HCT116 (cell line): ENCODE measurements at regions not wholly inside any gene's neighbourhood (a gene's known extent, or its start where the extent isn't known, plus 50 kb on each side); places are given as distances from the start of the nearest gene placed in this dataset.

Source experiments
- ATAC-seq: fragments of 200-7000 bp; cut with Tn5 transposase; 2 replicates; pipeline ENCODE4 v1.9.1; 2020; ENCODE audit warnings: mild to moderate bottlenecking, moderate library complexity
- BruUV-seq: library from RNA; stranded (reverse); fragments of 400-500 nt; replicated peaks from 2 replicates; lab custom pipeline; 2021; lab: Mats Ljungman, UMichigan
- CTCF ChIA-PET: fragments of 300-600 bp; sonication (Branson Sonifier 250); formaldehyde crosslinking; loops from one replicate; lab custom pipeline; 2021; ENCODE audit warnings: antibody characterized with exemption; lab: Charles Lee
- POLR2A ChIA-PET: fragments of 300-600, 350-600 bp; sonication (Branson Sonifier 250); formaldehyde crosslinking; loops from one replicate; lab custom pipeline; 2021; ENCODE audit warnings: antibody characterized with exemption; lab: Charles Lee
- RAD21 ChIA-PET, 2 experiments: fragments of 300-600 bp; sonication (Branson Sonifier 250); formaldehyde crosslinking; loops; one replicate each; lab custom pipeline; 2023; ENCODE audit warnings: low total read pairs in 2 of 2; ENCODE audit not compliant: uncharacterized antibody in 2 of 2, unreplicated experiment in 2 of 2, low non-redundant PET in 1 of 2; lab: Charles Lee
- DNase-seq: peaks from one replicate; pipeline ENCODE4 v3.0.0-alpha.2; 2010; ENCODE audit warnings: low read depth, low spot score
- H2AFZ ChIP-seq: fragments of 200-600 bp; shearing (Covaris generic), sonication (generic); 2 replicates; pipeline ENCODE4 v1.6.1; 2017; ENCODE audit warnings: low read depth, mixed run types, mixed read lengths, antibody characterized with exemption, low read length; ENCODE audit not compliant: poor library complexity, severe bottlenecking
- H3K27ac ChIP-seq: 2 replicates; pipeline ENCODE4 v1.5.1; 2012; ENCODE audit warnings: low read depth, low read length
- H3K27me3 ChIP-seq: fragments of 200-600 bp; sonication (generic); 2 replicates; pipeline ENCODE4 v1.6.1; 2016; ENCODE audit warnings: mixed run types, low read length, mixed read lengths; ENCODE audit not compliant: insufficient read depth
- H3K36me3 ChIP-seq, 2 experiments: fragments of 200-500 bp in 1 of 2; fragments of 200-600 bp in 1 of 2; sonication (Bioruptor generic) in 1 of 2; sonication (generic) in 1 of 2; 2 replicates each; pipeline versions ENCODE4 v1.5.1 to v1.6.1; 2014 to 2016; ENCODE audit warnings: low read length in 2 of 2, inconsistent platforms in 1 of 2, mixed read lengths in 1 of 2, mixed run types in 1 of 2; ENCODE audit not compliant: insufficient read depth in 2 of 2, control insufficient read depth in 1 of 2
- H3K4me1 ChIP-seq, 2 experiments: fragments of 200-600 bp in 1 of 2; sonication (generic) in 1 of 2; 2 replicates each; pipeline versions ENCODE4 v1.5.1 to v1.6.1; 2012 to 2017; ENCODE audit warnings: low read length in 2 of 2, inconsistent platforms in 1 of 2, mild to moderate bottlenecking in 1 of 2, mixed read lengths in 1 of 2, mixed run types in 1 of 2, moderate library complexity in 1 of 2; ENCODE audit not compliant: insufficient read depth in 2 of 2, control insufficient read depth in 1 of 2
- H3K4me2 ChIP-seq: fragments of 200-600 bp; sonication (generic); 2 replicates; pipeline ENCODE4 v1.6.1; 2017; ENCODE audit warnings: mixed run types, low read length, mixed read lengths
- H3K4me3 ChIP-seq, 2 experiments: fragments of 200-600 bp in 1 of 2; sonication (generic) in 1 of 2; replicated peaks in 1 of 2; 2 replicates each; pipeline ENCODE4 v1.5.1; 2011 to 2016; ENCODE audit warnings: low read length in 2 of 2, control low read depth in 1 of 2, low read depth in 1 of 2, mild to moderate bottlenecking in 1 of 2, mixed read lengths in 1 of 2, mixed run types in 1 of 2
- H3K79me2 ChIP-seq: fragments of 200-600 bp; sonication (generic); 2 replicates; pipeline ENCODE4 v1.6.1; 2017; ENCODE audit warnings: mild to moderate bottlenecking, mixed run types, low read length, moderate library complexity, mixed read lengths; ENCODE audit not compliant: insufficient read depth
- H3K9ac ChIP-seq: fragments of 200-600 bp; sonication (generic); 2 replicates; pipeline ENCODE4 v1.6.1; 2016; ENCODE audit warnings: low read length, mixed read lengths
- H3K9me2 ChIP-seq: fragments of 200-600 bp; sonication (generic), shearing (Covaris generic); 2 replicates; pipeline ENCODE4 v1.6.1; 2017; ENCODE audit warnings: mixed run types, mild to moderate bottlenecking, moderate library complexity; ENCODE audit not compliant: insufficient read depth
- H3K9me3 ChIP-seq, 2 experiments: fragments of 200-500 bp in 1 of 2; fragments of 200-600 bp in 1 of 2; sonication (Bioruptor generic) in 1 of 2; sonication (generic) in 1 of 2; 2 replicates each; pipeline ENCODE4 v1.6.1; 2014 to 2017; ENCODE audit warnings: low read length in 2 of 2, mixed read lengths in 2 of 2, inconsistent platforms in 1 of 2, low read depth in 1 of 2, mild to moderate bottlenecking in 1 of 2, mixed run types in 1 of 2, moderate library complexity in 1 of 2; ENCODE audit not compliant: control insufficient read depth in 1 of 2, insufficient read depth in 1 of 2
- H4K20me1 ChIP-seq: fragments of 200-600 bp; sonication (generic), shearing (Covaris generic); 2 replicates; pipeline ENCODE4 v1.6.1; 2017; ENCODE audit warnings: mixed run types, mild to moderate bottlenecking, moderate library complexity; ENCODE audit not compliant: insufficient read depth
- CEBPB ChIP-seq: IDR thresholded peaks from 2 replicates; pipeline ENCODE4 v1.6.1; 2012; ENCODE audit warnings: low read depth
- CTCF ChIP-seq, 3 experiments: fragments of 200-600 bp in 1 of 3; sonication (generic) in 1 of 3; IDR thresholded peaks in 2 of 3; conservative IDR thresholded peaks in 1 of 3; 2 replicates each; pipeline ENCODE4 v1.5.1; 2012 to 2017; ENCODE audit warnings: low read depth in 2 of 3, low read length in 2 of 3, antibody characterized with exemption in 1 of 3, borderline replicate concordance in 1 of 3, control low read depth in 1 of 3, mild to moderate bottlenecking in 1 of 3, mixed read lengths in 1 of 3, mixed run types in 1 of 3, moderate library complexity in 1 of 3; ENCODE audit not compliant: insufficient read depth in 1 of 3
- EGR1 ChIP-seq: IDR thresholded peaks from 2 replicates; pipeline ENCODE4 v1.6.1; 2012; ENCODE audit warnings: low read depth
- ELF1 ChIP-seq: IDR thresholded peaks from 2 replicates; pipeline ENCODE4 v1.6.1; 2012; ENCODE audit warnings: low read depth, borderline replicate concordance
- FOSL1 ChIP-seq: IDR thresholded peaks from 2 replicates; pipeline ENCODE4 v1.6.1; 2012; ENCODE audit warnings: low read depth
- JUND ChIP-seq: IDR thresholded peaks from 2 replicates; pipeline ENCODE4 v1.6.1; 2012
- MAX ChIP-seq: IDR thresholded peaks from 2 replicates; pipeline ENCODE4 v1.6.1; 2012
- RAD21 ChIP-seq: IDR thresholded peaks from 2 replicates; pipeline ENCODE4 v1.6.1; 2012; ENCODE audit warnings: low read depth, mild to moderate bottlenecking
- REST ChIP-seq: IDR thresholded peaks from 2 replicates; pipeline ENCODE4 v1.6.1; 2012; ENCODE audit warnings: low read depth
- SIN3A ChIP-seq: IDR thresholded peaks from 2 replicates; pipeline ENCODE4 v1.6.1; 2012; ENCODE audit warnings: low read depth
- SP1 ChIP-seq: IDR thresholded peaks from 2 replicates; pipeline ENCODE4 v1.6.1; 2012; ENCODE audit warnings: low read depth
- SRF ChIP-seq: IDR thresholded peaks from 2 replicates; pipeline ENCODE4 v1.6.1; 2012; ENCODE audit warnings: low read depth
- YY1 ChIP-seq: IDR thresholded peaks from 2 replicates; pipeline ENCODE4 v1.6.1; 2011; ENCODE audit warnings: low read length, low read depth, moderate library complexity, mild to moderate bottlenecking; ENCODE audit not compliant: insufficient replicate concordance; ENCODE audit errors: extremely low read depth
- ZFX ChIP-seq: fragments of 450-650 bp; IDR thresholded peaks from 2 replicates; pipeline ENCODE4 v1.6.1; 2017
- intact Hi-C: fragments of 100-400 bp; cut with micrococcal nuclease; formaldehyde crosslinking; loops from 2 replicates; pipeline ENCODE4 v1.10.0; 2022

GRCh38 chrX:15170927-15171326 lies 99.0 kb downstream of the ASB9 start (continued):
- no peak for TF ChIP-seq RAD21

GRCh38 chrX:15167826-15168225 lies 102.1 kb downstream of the ASB9 start:
- Histone ChIP-seq H3K36me3 (no peaks in the 10 kb centered on the region), H3K4me2 (no peak overlapping the region)
- intact Hi-C loops = no loop called here

GRCh38 chrX:15165832-15166231 lies 104.1 kb downstream of the ASB9 start:
- Histone ChIP-seq H3K4me3 (no peak overlapping the region), H3K9me2 (no peaks in the 10 kb centered on the region), H3K9me3 (no peaks in the 10 kb centered on the region)
- CTCF ChIA-PET = no interaction called here
- no peak for DNase-seq
- TF ChIP-seq SRF = no peak
- TF ChIP-seq EGR1 = no peak
- TF ChIP-seq CTCF (IDR thresholded peaks at IDR 0.05 in 2 of 3, conservative IDR thresholded peaks at IDR 0.05 in 1 of 3; ENCODE audit: borderline replicate concordance in 1 of 3, insufficient read depth in 1 of 3, low read depth in 2 of 3, low read length in 2 of 3) = no peak
- TF ChIP-seq REST = no peak
- TF ChIP-seq ZFX = no peak
- TF ChIP-seq SIN3A = no peak
- no peak for TF ChIP-seq ELF1
- TF ChIP-seq CEBPB = no peak
- no peak for TF ChIP-seq FOSL1
- TF ChIP-seq SP1 = no peak
- TF ChIP-seq, all 23 proteins: peak for 0
- H3K27ac ChIP-seq = no peak overlapping the region
- no peaks in the 10 kb centered on the region for H4K20me1 ChIP-seq
- no peak overlapping the region for H3K9ac ChIP-seq
- ChIA-PET POLR2A (no interaction called here), RAD21 (no interaction called here)
- no TSS peak for BruUV-seq
- H3K4me2 ChIP-seq = no peak overlapping the region
- H2AFZ ChIP-seq = no peak overlapping the region
- intact Hi-C loops = no loop called here
- H3K36me3 ChIP-seq = no peaks in the 10 kb centered on the region
- no peak for ATAC-seq
- no peaks in the 10 kb centered on the region for H3K27me3 ChIP-seq
- H3K79me2 ChIP-seq = no peaks in the 10 kb centered on the region
- H3K4me1 ChIP-seq = no peaks in the 10 kb centered on the region

More at GRCh38 chrX:15167826-15168225, 102.1 kb downstream of the ASB9 start:
- H3K9me3 ChIP-seq = no peaks in the 10 kb centered on the region
- DNase-seq = no peak
- no peaks in the 10 kb centered on the region for H3K79me2 ChIP-seq
- no peak overlapping the region for H3K27ac ChIP-seq
- no peaks in the 10 kb centered on the region for H3K4me1 ChIP-seq
- H2AFZ ChIP-seq = no peak overlapping the region
- ATAC-seq = no peak
- H3K4me3 ChIP-seq = no peak overlapping the region
- BruUV-seq = no TSS peak
- TF ChIP-seq JUND = no peak
- no peak for TF ChIP-seq YY1
- TF ChIP-seq MAX = no peak
- no peak for TF ChIP-seq EGR1
- no peak overlapping the region for H3K9ac ChIP-seq
- H4K20me1 ChIP-seq = no peaks in the 10 kb centered on the region
- H3K27me3 ChIP-seq = no peaks in the 10 kb centered on the region
- CTCF ChIA-PET = no interaction called here
- no peaks in the 10 kb centered on the region for H3K9me2 ChIP-seq
- POLR2A ChIA-PET = no interaction called here
- RAD21 ChIA-PET = no interaction called here
